ENCODE measurements at regions not wholly inside any gene's neighbourhood (a gene's known extent, or its start where the extent isn't known, plus 50 kb on each side); places are given as distances from the start of the nearest gene placed in this dataset.
"Not testable (repeated sequence)": the region's sequence is repeated elsewhere in the genome, so short reads cannot be mapped to it uniquely, and the experiment has no call there.

- H3K27me3 Mint-ChIP-seq (ENCODE audit: insufficient read depth, low read depth): no peaks in the 10 kb centered on the region
- Histone ChIP-seq H3K79me2 (ENCODE audit: low read depth) (no peaks in the 10 kb centered on the region), H3K4me3 (no peak overlapping the region), H3K36me3 (no peaks in the 10 kb centered on the region), H3K9me3 (ENCODE audit: low read depth) (no peaks in the 10 kb centered on the region), H3K27ac (no peak overlapping the region), H2AFZ (replicated peaks) (no peak overlapping the region), H3K27me3 (no peaks in the 10 kb centered on the region), H3F3A (ENCODE audit: low read depth) (no peaks in the 10 kb centered on the region), H4K20me1 (ENCODE audit: low read depth) (no peaks in the 10 kb centered on the region), H3K4me1 (no peaks in the 10 kb centered on the region), H3K4me2 (no peak overlapping the region), H3K9ac (no peak overlapping the region)
- no peaks in the 10 kb centered on the region for H3K36me3 Mint-ChIP-seq
- no peaks in the 10 kb centered on the region for H3K4me1 Mint-ChIP-seq
- no peak overlapping the region for H3K27ac Mint-ChIP-seq
- DNase-seq (ENCODE audit: low spot score): no peak
- H3K9me3 Mint-ChIP-seq: peaks cover 4% of the 10 kb centered on the region
- H3K4me3 Mint-ChIP-seq: no peak overlapping the region
- TF ChIP-seq EZH2 (IDR thresholded peaks at IDR 0.05) (no peak), EZH2phosphoT487 (IDR thresholded peaks at IDR 0.05) (no peak), CTCF (IDR thresholded peaks at IDR 0.05) (no peak)
These were observed 320.9 kb upstream of the FSIP2 start for GRCh38 chr2:185417688-185418087.

DNA sequence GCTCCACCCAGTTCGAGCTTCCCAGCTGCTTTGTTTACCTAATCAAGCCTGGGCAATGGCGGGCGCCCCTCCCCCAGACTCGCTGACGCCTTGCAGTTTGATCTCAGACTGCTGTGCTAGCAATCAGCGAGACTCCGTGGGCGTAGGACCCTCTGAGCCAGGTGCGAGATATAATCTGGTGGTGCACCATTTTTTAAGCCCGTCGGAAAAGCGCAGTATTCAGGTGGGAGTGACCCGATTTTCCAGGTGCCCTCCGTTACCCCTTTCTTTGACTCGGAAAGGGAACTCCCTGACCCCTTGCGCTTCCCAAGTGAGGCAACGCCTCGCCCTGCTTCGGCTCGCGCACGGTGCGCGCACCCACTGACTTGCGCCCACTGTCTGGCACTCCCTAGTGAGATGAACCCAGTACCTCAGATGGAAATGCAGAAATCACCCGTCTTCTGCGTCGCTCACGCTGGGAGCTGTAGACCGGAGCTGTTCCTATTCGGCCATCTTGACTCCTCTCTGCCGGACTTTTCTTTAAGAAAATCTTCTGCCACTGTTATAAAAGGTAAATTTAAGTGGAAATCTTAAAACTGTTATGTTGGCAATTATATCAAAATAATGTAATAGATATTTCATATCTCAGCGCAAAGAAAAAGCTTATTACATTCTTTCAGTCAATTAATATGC is 313.5 kb upstream of the FSIP2 start:
- H3K4me1 ChIP-seq; H3K27me3 Mint-ChIP-seq (ENCODE audit: insufficient read depth, low read depth); H3K36me3 Mint-ChIP-seq; H3K4me1 Mint-ChIP-seq; H3F3A ChIP-seq (ENCODE audit: low read depth); H3K36me3 ChIP-seq; H3K9me3 ChIP-seq (ENCODE audit: low read depth); H3K27me3 ChIP-seq; H4K20me1 ChIP-seq (ENCODE audit: low read depth); H3K9me3 Mint-ChIP-seq: not testable (repeated sequence)
- peak overlapping the region; percentile 77 for H3K4me2 ChIP-seq
- DNase-seq (ENCODE audit: low spot score): peak; percentile 36
- peak overlapping the region; percentile 91 for H2AFZ ChIP-seq (replicated peaks)
- H3K4me3 Mint-ChIP-seq: peak overlapping the region; percentile 91
- H3K9ac ChIP-seq: peak overlapping the region; percentile 25
- peak overlapping the region; percentile 92 for H3K27ac Mint-ChIP-seq
- H3K27ac ChIP-seq: peak overlapping the region; percentile 71
- peak overlapping the region; percentile 89 for H3K4me3 ChIP-seq
- peaks cover 49% of the 10 kb centered on the region for H3K79me2 ChIP-seq (ENCODE audit: low read depth)

DNA sequence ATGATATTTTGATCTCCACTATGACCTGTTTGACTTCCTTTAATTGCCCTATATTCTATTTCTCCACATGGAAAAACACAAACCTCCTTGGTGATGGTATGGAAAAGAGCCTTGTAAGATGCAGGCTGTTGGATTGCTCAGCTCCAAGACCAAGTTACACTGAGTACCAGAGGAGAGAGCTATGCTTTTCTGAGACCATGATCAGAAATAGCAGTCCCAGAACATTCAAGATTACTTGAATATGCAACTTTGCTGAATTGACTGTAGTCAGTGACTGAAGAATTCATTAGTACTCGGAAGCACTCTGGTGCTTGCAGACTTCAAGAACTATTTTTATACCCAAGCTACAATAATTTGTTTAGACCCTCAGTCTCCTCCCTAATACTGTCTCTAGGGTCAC is 310.6 kb upstream of the FSIP2 start:
- H3K9ac ChIP-seq: no peak overlapping the region
- TF ChIP-seq CTCF (IDR thresholded peaks at IDR 0.05) (no peak), EZH2phosphoT487 (IDR thresholded peaks at IDR 0.05) (no peak), EZH2 (IDR thresholded peaks at IDR 0.05) (no peak)

DNA sequence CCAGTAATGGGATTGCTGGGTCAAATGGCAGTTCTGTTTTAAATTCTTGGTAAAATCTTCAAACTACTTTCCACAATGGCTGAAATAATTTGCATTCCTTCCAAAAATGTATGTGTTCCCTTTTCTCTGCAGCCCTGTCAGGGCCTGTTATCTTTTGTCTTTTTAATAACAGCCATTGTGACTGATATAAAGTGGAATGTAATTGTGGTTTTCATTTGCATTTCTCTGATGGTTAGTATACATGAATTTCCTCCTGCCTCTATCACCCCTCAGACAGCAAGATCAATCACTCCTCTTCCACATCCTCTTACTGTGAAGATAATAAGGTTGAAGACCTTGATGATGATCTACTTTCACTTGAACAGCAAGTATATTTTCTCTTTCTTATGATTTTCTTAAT is 304.8 kb upstream of the FSIP2 start:
- Histone ChIP-seq H3K9me3 (ENCODE audit: low read depth) (no peaks in the 10 kb centered on the region), H3F3A (ENCODE audit: low read depth) (no peaks in the 10 kb centered on the region), H3K4me1 (peaks cover 8% of the 10 kb centered on the region), H3K36me3 (no peaks in the 10 kb centered on the region), H3K9ac (no peak overlapping the region), H3K4me3 (no peak overlapping the region), H4K20me1 (ENCODE audit: low read depth) (peaks cover 11% of the 10 kb centered on the region), H3K79me2 (ENCODE audit: low read depth) (peaks cover 69% of the 10 kb centered on the region), H3K27me3 (no peaks in the 10 kb centered on the region), H3K27ac (no peak overlapping the region), H2AFZ (replicated peaks) (no peak overlapping the region), H3K4me2 (no peak overlapping the region)
- H3K27me3 Mint-ChIP-seq (ENCODE audit: insufficient read depth, low read depth): no peaks in the 10 kb centered on the region
- no peak for TF ChIP-seq CTCF (IDR thresholded peaks at IDR 0.05)
- no peak for TF ChIP-seq EZH2 (IDR thresholded peaks at IDR 0.05)
- no peak for TF ChIP-seq EZH2phosphoT487 (IDR thresholded peaks at IDR 0.05)
- H3K4me1 Mint-ChIP-seq: no peaks in the 10 kb centered on the region
- H3K4me3 Mint-ChIP-seq: no peak overlapping the region
- H3K27ac Mint-ChIP-seq: no peak overlapping the region
- H3K36me3 Mint-ChIP-seq: peaks cover 5% of the 10 kb centered on the region
- peaks cover 11% of the 10 kb centered on the region for H3K9me3 Mint-ChIP-seq
- DNase-seq (ENCODE audit: low spot score): no peak

More for the DNA sequence above, 310.6 kb upstream of the FSIP2 start:
- Mint-ChIP-seq H3K4me1 (peaks cover 3% of the 10 kb centered on the region), H3K36me3 (peaks cover 8% of the 10 kb centered on the region), H3K4me3 (no peak overlapping the region), H3K27ac (no peak overlapping the region), H3K27me3 (ENCODE audit: insufficient read depth, low read depth) (no peaks in the 10 kb centered on the region), H3K9me3 (peaks cover 13% of the 10 kb centered on the region)
- Histone ChIP-seq H3K4me2 (peak overlapping the region; percentile 77), H3K27ac (no peak overlapping the region), H4K20me1 (ENCODE audit: low read depth) (peaks cover 7% of the 10 kb centered on the region), H3K9me3 (ENCODE audit: low read depth) (no peaks in the 10 kb centered on the region), H3K27me3 (no peaks in the 10 kb centered on the region), H2AFZ (replicated peaks) (no peak overlapping the region), H3K4me3 (peak overlapping the region; percentile 13), H3F3A (ENCODE audit: low read depth) (no peaks in the 10 kb centered on the region), H3K36me3 (no peaks in the 10 kb centered on the region), H3K79me2 (ENCODE audit: low read depth) (peaks cover 78% of the 10 kb centered on the region), H3K4me1 (peaks cover 14% of the 10 kb centered on the region)
- DNase-seq (ENCODE audit: low spot score): no peak
